LHCN-M2 (cell line): ENCODE measurements at regions not wholly inside any gene's neighbourhood (a gene's known extent, or its start where the extent isn't known, plus 50 kb on each side); places are given as distances from the start of the nearest gene placed in this dataset.
A peak's percentile ranks its signal among the peaks of the same experiment; 100 is the strongest.

ENCODE experiments used
- DNase-seq: peaks from one replicate; pipeline ENCODE4 v3.0.0-alpha.2; 2012; ENCODE audit warnings: low read depth

- no peak for DNase-seq
Observed at GRCh38 chr10:78993261-78993945, 75.4 kb upstream of the ZMIZ1 start.

- DNase-seq: no peak
Observed at GRCh38 chr10:78995987-78996791, 72.6 kb upstream of the ZMIZ1 start.

- no peak for DNase-seq
Observed at GRCh38 chr10:78996792-78997129, 72.0 kb upstream of the ZMIZ1 start.

- DNase-seq: no peak
Observed at GRCh38 chr10:78997635-78998618, 70.8 kb upstream of the ZMIZ1 start.

- peak; percentile 34 for DNase-seq
Observed at GRCh38 chr10:79001082-79001885, 67.5 kb upstream of the ZMIZ1 start.

- DNase-seq: no peak
Observed at GRCh38 chr10:79002336-79002735, 66.4 kb upstream of the ZMIZ1 start.

GRCh38 chr10:79003183-79004100 is 65.3 kb upstream of the ZMIZ1 start:
- DNase-seq: no peak

- no peak for DNase-seq
Observed at GRCh38 chr10:79004311-79004710, 64.5 kb upstream of the ZMIZ1 start.

- DNase-seq: no peak
Observed at GRCh38 chr10:79005126-79005810, 63.5 kb upstream of the ZMIZ1 start.

GRCh38 chr10:79007018-79007417 is 61.7 kb upstream of the ZMIZ1 start:
- DNase-seq: no peak

GRCh38 chr10:79007421-79008319 is 61.1 kb upstream of the ZMIZ1 start:
- DNase-seq: peak; percentile 34

- DNase-seq: no peak
Observed at GRCh38 chr10:79009145-79009544, 59.6 kb upstream of the ZMIZ1 start.

GRCh38 chr10:79012567-79012966 is 56.2 kb upstream of the ZMIZ1 start:
- DNase-seq: no peak

GRCh38 chr10:79013406-79013987 is 55.3 kb upstream of the ZMIZ1 start:
- no peak for DNase-seq

- no peak for DNase-seq
Observed at GRCh38 chr10:79014796-79015195, 54.0 kb upstream of the ZMIZ1 start.

GRCh38 chr10:79017882-79018520 is 50.8 kb upstream of the ZMIZ1 start:
- DNase-seq: no peak

GRCh38 chr10:79018521-79019011 is 50.2 kb upstream of the ZMIZ1 start:
- DNase-seq: no peak
